HL-60/S4 treated with phorbol 12-myristate 13-acetate at 8.2 ng/mL for 4 days and 3 days (cell line): ENCODE measurements at regions not wholly inside any gene's neighbourhood (a gene's known extent, or its start where the extent isn't known, plus 50 kb on each side); places are given as distances from the start of the nearest gene placed in this dataset.

Experiments used
- in situ Hi-C: fragments of 300-500 bp; cut with MboI; formaldehyde crosslinking; loops from 2 replicates; pipeline ENCODE4 v1.15.0; 2022; ENCODE audit warnings: low sequenced_read_pairs

GRCh38 chr4:177103619-177104018 lies 206.1 kb upstream of the NEIL3 start:
- in situ Hi-C loops: no loop called here

GRCh38 chr4:177105536-177105935 lies 204.1 kb upstream of the NEIL3 start:
- in situ Hi-C loops: no loop called here

- in situ Hi-C loops: no loop called here
These were observed 202.3 kb upstream of the NEIL3 start for GRCh38 chr4:177107288-177107921.

- in situ Hi-C loops: no loop called here
These were observed 201.0 kb upstream of the NEIL3 start for GRCh38 chr4:177108708-177109107.

- in situ Hi-C loops: no loop called here
These were observed 199.9 kb upstream of the NEIL3 start for GRCh38 chr4:177109769-177110168.

- in situ Hi-C loops: no loop called here
These were observed 193.5 kb upstream of the NEIL3 start for GRCh38 chr4:177116161-177116560.

- in situ Hi-C loops: no loop called here
These were observed 192.4 kb upstream of the NEIL3 start for GRCh38 chr4:177117256-177117655.

- in situ Hi-C loops: no loop called here
These were observed 191.1 kb upstream of the NEIL3 start for GRCh38 chr4:177118596-177118995.

- in situ Hi-C loops: no loop called here
These were observed 190.6 kb upstream of the NEIL3 start for GRCh38 chr4:177119021-177119471.

GRCh38 chr4:177119691-177120090 lies 190.0 kb upstream of the NEIL3 start:
- in situ Hi-C loops: no loop called here

- in situ Hi-C loops: no loop called here
These were observed 185.9 kb upstream of the NEIL3 start for GRCh38 chr4:177123811-177124210.

GRCh38 chr4:177124349-177125064 lies 185.2 kb upstream of the NEIL3 start:
- in situ Hi-C loops: no loop called here

- in situ Hi-C loops: no loop called here
These were observed 184.0 kb upstream of the NEIL3 start for GRCh38 chr4:177125656-177126055.

GRCh38 chr4:177127658-177128057 lies 182.0 kb upstream of the NEIL3 start:
- in situ Hi-C loops: no loop called here

- in situ Hi-C loops: no loop called here
These were observed 181.4 kb upstream of the NEIL3 start for GRCh38 chr4:177128306-177128705.

- in situ Hi-C loops: no loop called here
These were observed 177.9 kb upstream of the NEIL3 start for GRCh38 chr4:177131736-177132135.

- in situ Hi-C loops: no loop called here
These were observed 162.0 kb upstream of the NEIL3 start for GRCh38 chr4:177147668-177148067.

GRCh38 chr4:177155454-177155853 lies 154.2 kb upstream of the NEIL3 start:
- in situ Hi-C loops: no loop called here

- in situ Hi-C loops: no loop called here
These were observed 150.1 kb upstream of the NEIL3 start for GRCh38 chr4:177159600-177159999.

GRCh38 chr4:177161781-177162180 lies 147.9 kb upstream of the NEIL3 start:
- in situ Hi-C loops: no loop called here

- in situ Hi-C loops: no loop called here
These were observed 146.1 kb upstream of the NEIL3 start for GRCh38 chr4:177163532-177163931.

- in situ Hi-C loops: no loop called here
These were observed 138.1 kb upstream of the NEIL3 start for GRCh38 chr4:177171588-177171987.

- in situ Hi-C loops: no loop called here
These were observed 134.2 kb upstream of the NEIL3 start for GRCh38 chr4:177175473-177175872.
